NCI-H2171 (cell line): ENCODE measurements at regions not wholly inside any gene's neighbourhood (a gene's known extent, or its start where the extent isn't known, plus 50 kb on each side); places are given as distances from the start of the nearest gene placed in this dataset.
"Not testable (repeated sequence)": the region's sequence is repeated elsewhere in the genome, so short reads cannot be mapped to it uniquely, and the experiment has no call there.

Experiments used
- DNase-seq: peaks from one replicate; lab custom pipeline; 2025; lab: John Stamatoyannopoulos, UW

GRCh38 chr9:2243666-2244555 is 228.8 kb downstream of the SMARCA2 start:
- DNase-seq, result no peak

- no peak for DNase-seq
Observed at GRCh38 chr9:2247340-2247739, 232.2 kb downstream of the SMARCA2 start.

- DNase-seq, result no peak
Observed at GRCh38 chr9:2248768-2249265, 233.7 kb downstream of the SMARCA2 start.

GRCh38 chr9:2253636-2254580 is 238.8 kb downstream of the SMARCA2 start:
- no peak for DNase-seq

GRCh38 chr9:2255128-2255527 is 240.0 kb downstream of the SMARCA2 start:
- DNase-seq, result peak; percentile 87

GRCh38 chr9:2257248-2257929 is 242.2 kb downstream of the SMARCA2 start:
- peak; percentile 46 for DNase-seq

- DNase-seq, result no peak
Observed at GRCh38 chr9:2260417-2261306, 245.5 kb downstream of the SMARCA2 start.

GRCh38 chr9:2261421-2262103 is 246.4 kb downstream of the SMARCA2 start:
- DNase-seq, result no peak

GRCh38 chr9:2262386-2263071 is 247.4 kb downstream of the SMARCA2 start:
- DNase-seq, result no peak

- no peak for DNase-seq
Observed at GRCh38 chr9:2263111-2263510, 248.0 kb downstream of the SMARCA2 start.

GRCh38 chr9:2263665-2264064 is 248.5 kb downstream of the SMARCA2 start:
- no peak for DNase-seq

GRCh38 chr9:2264081-2264480 is 248.9 kb downstream of the SMARCA2 start:
- DNase-seq, result no peak

GRCh38 chr9:2267181-2267745 is 252.1 kb downstream of the SMARCA2 start:
- no peak for DNase-seq

GRCh38 chr9:2269778-2270177 is 254.6 kb downstream of the SMARCA2 start:
- DNase-seq, result no peak

- no peak for DNase-seq
Observed at GRCh38 chr9:2270565-2270964, 255.4 kb downstream of the SMARCA2 start.

- DNase-seq, result peak; percentile 17
Observed at GRCh38 chr9:2271426-2271825, 256.3 kb downstream of the SMARCA2 start.

GRCh38 chr9:2274762-2275161 is 259.6 kb downstream of the SMARCA2 start:
- no peak for DNase-seq

GRCh38 chr9:2276296-2276695 is 261.1 kb downstream of the SMARCA2 start:
- DNase-seq, result no peak

- DNase-seq, result not testable (repeated sequence)
Observed at GRCh38 chr9:2277133-2277532, 262.0 kb downstream of the SMARCA2 start.
